Spinal cord (tissue), 9 donors: ENCODE measurements at regions not wholly inside any gene's neighbourhood (a gene's known extent, or its start where the extent isn't known, plus 50 kb on each side); places are given as distances from the start of the nearest gene placed in this dataset.
"Not testable (repeated sequence)": the region's sequence is repeated elsewhere in the genome, so short reads cannot be mapped to it uniquely, and the experiment has no call there.

ENCODE experiments used
- DNase-seq, 6 donors: peaks; one replicate each; pipeline versions ENCODE4 v3.0.0 to v3.0.0-alpha.2; 2013 to 2015; ENCODE audit warnings: low spot score in 6 of 6, low read depth in 4 of 6
- H3K27ac ChIP-seq: one replicate; pipeline ENCODE4 v1.5.1; 2013; ENCODE audit warnings: low read depth, low read length, control low read depth
- H3K27me3 ChIP-seq: one replicate; pipeline ENCODE4 v1.6.1; 2013; ENCODE audit warnings: low read length; ENCODE audit not compliant: control insufficient read depth, insufficient read depth
- H3K36me3 ChIP-seq: one replicate; pipeline ENCODE4 v1.6.1; 2013; ENCODE audit warnings: low read length; ENCODE audit not compliant: control insufficient read depth, insufficient read depth
- H3K4me1 ChIP-seq: one replicate; pipeline ENCODE4 v1.6.1; 2013; ENCODE audit warnings: low read length; ENCODE audit not compliant: control insufficient read depth, insufficient read depth
- H3K4me3 ChIP-seq: one replicate; pipeline ENCODE4 v1.5.1; 2013; ENCODE audit warnings: low read depth, low read length, control low read depth
- H3K9me3 ChIP-seq: one replicate; pipeline ENCODE4 v1.6.1; 2013; ENCODE audit warnings: low read length; ENCODE audit not compliant: control insufficient read depth, insufficient read depth
- WGBS: methylation state at CpG from one replicate; pipeline ENCODE4 v1.1.5; 2013; ENCODE audit warnings: missing lambda C conversion rate; ENCODE audit not compliant: insufficient coverage; 5-methylcytosine and 5-hydroxymethylcytosine counted together
- donor health status: healthy.

DNA sequence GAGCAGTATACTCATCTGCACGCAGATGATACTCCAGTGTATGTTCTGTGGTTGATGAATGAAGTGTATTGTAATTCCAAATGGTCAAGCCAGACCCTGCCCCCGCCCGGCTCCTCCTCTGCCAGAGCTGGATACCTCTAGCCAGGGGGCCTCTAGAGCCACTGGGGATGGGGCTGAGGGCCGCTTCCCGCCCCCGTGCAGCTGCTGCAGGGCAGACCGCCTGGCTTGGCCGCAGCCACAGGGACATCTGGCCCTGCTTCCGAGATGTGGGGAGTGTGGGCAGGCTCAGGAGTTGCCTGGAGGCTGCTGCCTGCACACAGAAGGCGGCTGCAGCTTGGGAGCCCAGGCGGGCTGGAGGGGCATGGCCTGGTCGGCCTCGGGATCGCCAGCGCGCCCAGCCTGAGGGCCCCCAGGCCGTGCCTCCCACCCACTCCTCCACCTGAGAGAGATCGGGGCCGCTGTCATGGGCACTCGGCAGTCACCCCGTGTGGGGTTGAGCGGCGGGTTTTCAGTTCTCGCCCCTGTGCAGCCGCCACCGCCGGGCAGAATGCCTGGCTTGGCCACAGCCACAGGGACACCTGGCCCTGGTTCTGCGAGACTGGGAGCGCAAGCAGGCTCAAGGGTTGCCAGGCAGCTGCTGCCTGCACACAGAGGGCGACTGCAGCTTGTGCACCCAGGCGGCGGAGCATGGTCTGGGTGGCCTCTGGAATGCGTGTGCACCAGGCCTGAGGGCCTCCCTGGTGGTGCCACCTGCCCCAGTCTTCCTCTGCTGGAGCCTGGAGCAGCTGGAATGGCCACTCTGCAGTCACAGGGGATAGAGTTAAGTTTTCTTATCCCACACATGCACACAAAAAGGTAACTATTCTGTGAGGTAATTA, 1643.7 kb downstream of the SPATA31A7 start:
- H3K36me3 ChIP-seq, H3K27ac ChIP-seq, H3K27me3 ChIP-seq, H3K4me3 ChIP-seq, H3K4me1 ChIP-seq, DNase-seq, H3K9me3 ChIP-seq: not testable (repeated sequence)
- WGBS: 38% methylated on average over 10 of the region's 33 CpGs

- not testable (repeated sequence) for H3K9me3 ChIP-seq, H3K4me1 ChIP-seq, H3K27ac ChIP-seq, H3K27me3 ChIP-seq, H3K4me3 ChIP-seq, H3K36me3 ChIP-seq
- 3% methylated on average over 27 of the region's 50 CpGs for WGBS
- peak in 3 of 6 donors; percentile 6 to 34 (median 12) for DNase-seq
Observed at GRCh38 chr9:62837254-62837911, 1647.5 kb downstream of the SPATA31A7 start.

- H3K27me3 ChIP-seq, H3K4me1 ChIP-seq, H3K36me3 ChIP-seq, H3K9me3 ChIP-seq: not testable (repeated sequence)
- Histone ChIP-seq H3K27ac (peak overlapping the region; percentile 64), H3K4me3 (peak overlapping the region; percentile 46)
- peak; percentile 74 to 97 (median 78) for DNase-seq
- under 1% methylated on average over 53 of the region's 60 CpGs for WGBS
Observed at GRCh38 chr9:62838024-62838718, 1648.3 kb downstream of the SPATA31A7 start.

DNA sequence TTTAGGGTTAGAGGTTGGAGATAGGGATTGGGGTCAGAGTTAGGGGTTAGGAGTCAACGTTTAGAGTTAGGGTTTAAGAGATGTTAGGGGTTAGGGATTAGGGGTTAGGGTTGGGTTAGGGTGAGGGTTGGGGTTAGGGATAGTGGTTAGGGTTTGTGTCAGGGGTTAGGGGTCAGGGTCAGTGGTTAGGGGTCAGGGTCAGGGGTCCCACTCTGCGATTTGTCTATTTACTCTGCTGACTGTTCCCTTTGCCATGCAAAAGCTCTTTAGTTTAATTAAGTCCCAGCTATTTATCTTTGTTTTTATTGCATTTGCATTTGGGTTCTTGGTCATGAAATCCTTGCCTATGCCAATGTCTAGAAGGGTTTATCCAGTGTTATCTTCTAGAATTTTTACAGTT, 1649.3 kb downstream of the SPATA31A7 start:
- not testable (repeated sequence) for H3K9me3 ChIP-seq, H3K27ac ChIP-seq, H3K4me3 ChIP-seq, DNase-seq, H3K4me1 ChIP-seq, H3K36me3 ChIP-seq
- H3K27me3 ChIP-seq: peaks cover 11% of the 10 kb centered on the region
- no CpG with 5 or more reads among the region's 2 CpGs for WGBS

DNA sequence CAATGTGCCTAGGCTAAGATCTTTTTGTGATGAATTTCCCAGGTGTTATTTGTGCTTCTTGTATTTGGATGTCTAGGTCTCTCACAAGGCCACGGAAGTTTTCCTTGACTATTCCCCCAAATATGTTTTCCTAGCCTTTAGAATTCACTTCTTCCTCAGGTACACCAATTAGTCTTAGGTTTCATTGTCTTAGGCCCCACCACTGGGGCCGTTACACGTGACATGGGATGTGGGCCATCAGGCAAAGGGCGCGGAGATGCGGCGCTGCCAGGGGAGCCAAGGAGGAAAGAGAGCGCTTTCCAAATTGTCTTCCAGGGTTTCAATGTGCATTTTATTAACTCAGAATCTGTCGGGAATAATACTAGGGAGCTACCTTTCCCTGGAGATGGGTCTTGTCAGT, 1653.3 kb downstream of the SPATA31A7 start:
- H3K27me3 ChIP-seq: peaks cover 14% of the 10 kb centered on the region
- WGBS: 67% methylated on average over 7 of the region's 9 CpGs
- not testable (repeated sequence) for H3K9me3 ChIP-seq, H3K36me3 ChIP-seq, H3K27ac ChIP-seq, DNase-seq, H3K4me3 ChIP-seq, H3K4me1 ChIP-seq

DNA sequence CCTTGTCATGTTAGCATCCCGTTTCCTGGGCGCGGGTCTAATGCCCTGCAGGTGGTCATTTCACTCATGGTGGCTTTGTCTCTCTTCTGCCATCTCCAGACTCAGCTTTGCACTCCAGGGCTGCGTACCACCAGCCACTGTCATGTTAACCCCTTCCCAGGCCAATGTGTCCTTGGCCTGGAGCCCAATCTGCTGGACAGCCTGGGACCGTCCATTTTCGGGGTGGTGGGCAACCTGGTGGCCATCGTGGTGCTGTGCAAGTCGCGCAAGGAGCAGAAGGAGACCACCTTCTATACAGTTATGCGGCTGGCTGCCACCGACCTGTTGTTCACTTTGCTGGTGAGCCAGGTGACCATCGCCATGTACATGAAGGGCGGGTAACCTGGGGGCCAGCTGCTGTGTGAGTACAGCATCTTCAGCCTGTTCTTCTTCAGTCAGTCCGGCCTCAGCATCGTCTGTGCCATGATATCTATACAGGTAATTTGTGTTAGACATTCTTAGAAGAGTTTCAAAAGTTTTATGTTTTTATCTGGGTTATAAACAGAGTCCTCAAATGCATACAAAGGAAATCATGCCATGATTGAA, 1654.0 kb downstream of the SPATA31A7 start:
- not testable (repeated sequence) for H3K4me3 ChIP-seq, H3K9me3 ChIP-seq, H3K27ac ChIP-seq, H3K36me3 ChIP-seq, DNase-seq, H3K4me1 ChIP-seq
- 50% methylated on average over 3 of the region's 15 CpGs for WGBS
- H3K27me3 ChIP-seq: peaks cover 15% of the 10 kb centered on the region

GRCh38 chr9:62844681-62845185, 1654.9 kb downstream of the SPATA31A7 start:
- DNase-seq, H3K9me3 ChIP-seq, H3K36me3 ChIP-seq, H3K4me1 ChIP-seq, H3K4me3 ChIP-seq, H3K27ac ChIP-seq: not testable (repeated sequence)
- peaks cover 15% of the 10 kb centered on the region for H3K27me3 ChIP-seq
- WGBS: 62% methylated on average over 9 of the region's 27 CpGs

DNA sequence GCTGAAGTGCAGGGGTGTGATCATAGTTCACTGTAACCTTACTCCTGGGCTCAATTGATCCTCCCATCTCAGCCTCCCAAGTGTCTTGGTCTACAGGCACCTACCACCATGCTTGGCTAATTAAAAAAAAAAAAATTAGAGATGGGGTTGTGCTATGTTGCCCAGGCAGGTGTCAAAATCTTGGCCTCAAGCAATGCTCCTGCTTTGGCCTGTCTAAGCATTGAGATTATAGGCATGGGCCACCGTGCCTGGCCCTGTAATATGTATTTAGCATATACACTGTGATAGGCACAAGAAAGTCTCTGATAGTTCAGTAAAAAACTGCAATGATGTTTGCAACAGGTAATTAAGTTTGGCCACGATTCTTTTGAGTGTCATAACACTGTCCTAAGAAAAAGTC, 1658.4 kb downstream of the SPATA31A7 start:
- H3K36me3 ChIP-seq, H3K4me3 ChIP-seq, H3K4me1 ChIP-seq, H3K9me3 ChIP-seq, DNase-seq, H3K27ac ChIP-seq: not testable (repeated sequence)
- no CpG with 5 or more reads among the region's 2 CpGs for WGBS
- peaks cover 11% of the 10 kb centered on the region for H3K27me3 ChIP-seq

GRCh38 chr9:62849991-62850390, 1660.2 kb downstream of the SPATA31A7 start:
- not testable (repeated sequence) for H3K36me3 ChIP-seq, H3K27me3 ChIP-seq, H3K9me3 ChIP-seq, H3K4me3 ChIP-seq, DNase-seq, H3K27ac ChIP-seq, H3K4me1 ChIP-seq
- 86% methylated on average over 7 of the region's 17 CpGs for WGBS
